GM19035 (cell line): ENCODE measurements at regions not wholly inside any gene's neighbourhood (a gene's known extent, or its start where the extent isn't known, plus 50 kb on each side); places are given as distances from the start of the nearest gene placed in this dataset.

Source experiments
- ATAC-seq: cut with Tn5 transposase; IDR thresholded peaks from one replicate; pipeline ENCODE4 v1.9.1; 2021; ENCODE audit not compliant: unreplicated experiment

DNA sequence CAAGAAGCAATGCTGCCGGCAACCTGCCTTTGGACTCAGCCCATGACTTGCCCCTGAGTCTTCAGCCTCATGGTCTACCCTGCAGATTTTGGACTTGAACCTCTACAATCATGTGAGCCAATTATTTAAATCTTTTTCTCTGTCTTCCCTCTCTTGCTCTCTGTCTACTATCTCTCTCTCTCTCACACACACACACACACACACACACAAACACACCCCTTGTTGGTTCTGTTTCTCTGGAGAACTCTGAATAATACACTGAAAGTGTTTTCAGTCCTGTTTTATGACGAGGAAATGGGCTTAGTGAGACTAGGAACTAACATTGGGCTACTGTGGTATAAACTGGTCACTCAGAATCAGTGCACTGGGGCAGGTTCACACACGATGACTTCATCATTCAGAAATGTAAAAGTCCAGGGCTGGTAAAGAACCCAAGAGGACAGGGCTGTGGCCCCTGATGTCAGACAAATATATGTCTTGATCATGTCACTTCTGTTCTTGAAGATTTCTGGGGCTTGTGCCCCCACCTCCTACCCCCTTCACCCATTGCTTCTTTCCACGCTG, 266.1 kb upstream of the SIX2 start:
- no peak for ATAC-seq

DNA sequence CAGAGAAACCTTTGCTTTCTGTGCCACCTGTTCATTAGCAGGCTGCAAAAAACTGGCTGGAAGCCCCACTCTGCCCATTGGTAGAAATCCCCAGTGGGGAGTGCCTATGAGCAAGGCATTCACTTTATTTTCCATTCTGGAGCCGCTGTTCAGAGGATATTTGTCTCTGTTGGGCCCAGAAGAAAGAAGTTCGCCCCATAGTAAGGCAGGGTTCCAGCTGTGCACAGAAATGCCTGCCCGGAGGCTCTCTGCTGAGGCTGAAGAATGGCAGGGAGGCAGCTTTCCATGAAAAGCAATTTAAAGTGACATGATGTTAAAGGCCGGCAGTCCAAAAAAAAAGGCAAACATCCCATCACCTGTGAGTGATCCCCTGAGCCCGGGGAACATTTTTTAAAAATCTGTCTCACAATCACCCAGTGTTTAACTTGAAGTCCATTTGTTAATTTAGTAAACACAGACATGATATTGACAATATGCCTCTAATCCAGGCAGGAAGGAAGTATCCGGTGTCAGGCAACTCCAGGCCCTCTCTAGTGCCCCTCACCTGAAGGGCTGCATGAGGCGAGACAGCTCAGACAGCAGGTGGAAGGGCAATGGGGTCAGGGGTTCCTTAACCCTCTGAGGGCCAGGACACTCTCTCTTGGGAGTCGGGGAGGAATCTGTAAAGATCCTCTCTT, 265.1 kb upstream of the SIX2 start:
- no peak for ATAC-seq

DNA sequence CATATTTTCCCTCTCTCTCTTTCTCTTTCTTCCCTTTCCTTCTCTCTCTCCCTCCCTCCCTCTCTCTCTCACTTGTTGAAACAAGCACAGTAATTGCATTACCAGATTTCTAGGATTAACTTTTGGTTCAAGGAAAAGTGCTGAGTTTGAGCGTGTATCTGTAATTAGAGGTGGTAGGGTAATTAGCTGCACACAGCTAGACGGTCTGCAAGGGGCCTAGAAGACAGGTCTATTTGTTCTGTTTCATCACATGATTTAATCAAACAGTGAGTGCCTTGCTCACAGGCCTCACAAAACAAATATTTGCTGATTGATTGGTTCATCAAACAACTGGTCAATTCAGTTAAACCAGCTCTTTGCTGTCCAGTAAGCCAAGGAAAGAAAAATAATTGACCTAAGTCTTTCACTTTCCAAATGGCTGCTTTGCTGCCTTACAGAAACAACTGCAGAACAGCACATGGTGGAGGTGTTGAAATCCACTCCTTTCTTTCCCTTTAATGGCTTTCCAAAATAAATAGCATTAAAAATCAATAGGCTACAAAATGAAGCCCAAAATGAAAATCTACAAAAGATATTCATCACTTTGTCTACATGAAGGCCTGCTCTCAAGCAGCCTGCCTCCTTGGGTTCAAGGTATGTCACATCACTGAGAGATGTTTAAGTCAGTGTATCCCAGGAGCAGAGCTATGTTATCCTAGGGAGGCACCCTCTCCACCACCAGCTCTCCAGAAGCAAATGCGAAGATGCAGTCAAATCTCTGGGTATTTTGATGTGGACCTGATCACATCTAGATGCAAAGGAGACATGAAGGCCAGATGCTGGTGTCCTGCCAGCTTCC, 264.4 kb upstream of the SIX2 start:
- no peak for ATAC-seq

DNA sequence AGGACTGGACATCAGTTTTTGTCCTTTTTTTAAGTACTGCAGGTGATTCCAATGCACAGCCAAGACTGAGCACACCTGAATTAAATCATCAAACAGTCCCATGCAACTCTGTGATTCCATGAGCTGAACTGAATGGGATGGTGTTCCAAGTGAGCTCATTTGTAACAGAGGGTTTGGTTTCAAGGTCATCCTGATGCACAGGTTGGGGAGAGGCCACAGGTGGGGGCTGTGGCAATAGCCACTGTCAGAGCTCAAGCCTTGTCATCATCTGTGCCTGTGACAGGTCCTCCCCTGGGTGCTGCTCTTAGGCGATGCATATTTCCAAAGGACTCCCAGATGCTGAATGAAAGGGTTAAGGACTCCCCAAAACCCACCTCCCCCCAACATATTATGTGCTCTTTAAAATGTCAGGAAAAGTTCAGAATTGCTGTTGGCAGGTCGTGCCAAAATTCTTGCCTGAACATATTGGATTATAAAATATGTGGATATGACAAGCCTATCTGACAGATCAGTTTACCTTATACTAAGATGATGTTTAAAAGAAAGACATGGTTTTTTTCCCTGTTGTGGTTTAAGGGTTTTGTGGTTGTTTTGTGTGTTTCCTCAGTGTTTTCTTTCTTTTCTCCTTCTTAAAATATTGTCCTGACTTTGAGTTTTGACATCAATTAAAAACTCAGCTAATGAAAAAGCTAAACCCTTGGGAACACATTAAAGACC, 263.5 kb upstream of the SIX2 start:
- ATAC-seq = no peak

DNA sequence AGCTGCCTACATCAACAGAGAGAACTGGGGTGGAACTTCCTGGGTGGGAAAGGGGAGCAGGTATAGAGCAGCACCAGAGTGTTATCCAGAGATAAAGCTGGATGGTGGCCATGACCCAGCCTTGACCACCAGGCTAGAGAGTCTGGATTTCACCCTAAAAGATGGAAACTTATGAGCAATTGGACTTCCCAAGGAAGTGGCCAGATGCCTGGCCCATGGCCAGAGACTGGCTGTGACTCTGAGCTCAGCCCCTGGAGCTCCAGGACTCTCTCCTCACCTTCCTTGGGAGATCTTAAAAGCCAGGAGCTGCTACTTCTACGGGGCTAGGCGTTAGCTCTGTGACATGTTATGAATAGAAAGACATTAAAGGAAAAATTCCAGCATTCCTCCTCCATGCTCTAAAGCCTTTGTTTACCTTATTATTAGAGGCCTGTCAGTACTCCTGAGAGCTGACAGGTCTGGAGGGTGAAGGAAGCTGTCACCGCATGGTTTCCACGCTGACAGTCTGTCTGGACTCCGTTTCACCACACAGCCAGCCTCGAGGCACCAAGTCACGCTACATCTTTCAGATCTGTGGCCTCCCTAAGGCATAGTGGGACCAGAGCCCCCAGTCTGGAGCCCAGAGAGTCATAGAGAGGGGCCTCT, 260.0 kb upstream of the SIX2 start:
- no peak for ATAC-seq

DNA sequence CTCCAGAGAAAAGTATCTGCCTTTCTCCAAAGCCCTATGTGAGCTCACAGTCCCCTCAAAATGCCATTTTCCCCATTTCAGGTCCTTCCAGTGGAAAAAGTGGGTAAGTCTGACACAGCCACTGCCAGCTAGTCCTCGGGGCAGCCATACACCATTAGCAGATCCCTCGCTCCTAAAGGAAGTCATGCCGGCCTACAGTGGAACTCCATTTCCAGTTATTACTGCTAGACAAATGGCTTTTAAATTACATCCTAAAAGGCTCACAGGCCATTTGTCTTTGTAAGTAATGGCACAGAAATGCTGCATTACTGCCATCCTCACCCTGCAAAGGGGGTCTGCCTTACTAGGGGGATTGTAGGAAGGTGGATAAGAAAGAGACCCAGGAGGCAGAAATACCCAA, 259.4 kb upstream of the SIX2 start:
- no peak for ATAC-seq

DNA sequence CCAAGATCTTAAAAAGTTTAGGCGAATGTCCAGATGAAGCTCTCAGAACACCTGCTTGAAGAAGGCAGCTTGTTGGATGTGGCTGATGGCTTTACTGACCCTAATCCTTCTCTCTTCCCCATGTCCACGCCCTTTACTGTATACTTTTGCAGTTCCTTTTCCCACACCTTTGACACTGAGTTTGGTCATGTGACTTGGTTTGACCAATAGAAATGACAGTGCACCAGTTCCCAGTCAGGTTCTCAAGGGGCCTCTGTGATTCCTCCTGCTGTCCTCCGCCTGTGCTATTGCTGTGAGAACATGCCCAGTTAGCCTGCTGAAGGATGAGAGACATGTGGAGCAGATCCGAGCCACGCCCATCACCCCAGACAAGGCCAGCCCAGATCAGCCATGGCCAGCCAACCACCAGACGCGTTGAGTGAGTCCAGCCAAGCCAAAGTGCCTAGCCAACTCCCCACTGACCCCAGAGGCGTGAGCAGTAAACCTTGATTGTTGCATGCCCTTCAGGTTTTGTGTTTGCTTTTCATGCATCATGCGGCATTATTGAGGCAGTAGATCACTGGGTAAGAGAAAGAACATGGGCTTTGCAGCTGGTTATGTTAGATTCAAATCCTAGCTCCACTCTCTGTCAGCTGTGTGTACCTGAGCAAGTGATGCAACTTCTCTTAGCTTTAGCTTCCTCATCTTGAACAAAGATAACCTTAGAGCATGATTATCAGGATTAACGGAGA, 258.0 kb upstream of the SIX2 start:
- no peak for ATAC-seq

DNA sequence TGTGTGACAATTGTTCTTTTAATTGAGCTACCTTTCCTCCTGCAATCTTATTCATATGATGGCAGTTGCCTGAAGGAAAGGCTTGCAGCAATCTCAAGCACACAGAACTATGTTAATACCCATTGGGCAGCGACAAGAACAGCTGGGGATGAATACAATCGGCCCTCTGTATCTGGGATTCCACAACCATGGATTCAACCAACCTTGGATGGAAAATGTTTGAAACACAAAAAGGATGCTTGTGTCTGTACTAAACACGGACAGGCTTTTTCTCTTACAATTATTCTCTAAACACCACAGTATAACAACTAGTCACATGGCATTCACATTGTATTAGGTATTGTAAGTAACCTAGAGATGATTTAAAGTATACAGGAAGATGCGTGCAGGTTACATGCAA, 256.1 kb upstream of the SIX2 start:
- no peak for ATAC-seq

DNA sequence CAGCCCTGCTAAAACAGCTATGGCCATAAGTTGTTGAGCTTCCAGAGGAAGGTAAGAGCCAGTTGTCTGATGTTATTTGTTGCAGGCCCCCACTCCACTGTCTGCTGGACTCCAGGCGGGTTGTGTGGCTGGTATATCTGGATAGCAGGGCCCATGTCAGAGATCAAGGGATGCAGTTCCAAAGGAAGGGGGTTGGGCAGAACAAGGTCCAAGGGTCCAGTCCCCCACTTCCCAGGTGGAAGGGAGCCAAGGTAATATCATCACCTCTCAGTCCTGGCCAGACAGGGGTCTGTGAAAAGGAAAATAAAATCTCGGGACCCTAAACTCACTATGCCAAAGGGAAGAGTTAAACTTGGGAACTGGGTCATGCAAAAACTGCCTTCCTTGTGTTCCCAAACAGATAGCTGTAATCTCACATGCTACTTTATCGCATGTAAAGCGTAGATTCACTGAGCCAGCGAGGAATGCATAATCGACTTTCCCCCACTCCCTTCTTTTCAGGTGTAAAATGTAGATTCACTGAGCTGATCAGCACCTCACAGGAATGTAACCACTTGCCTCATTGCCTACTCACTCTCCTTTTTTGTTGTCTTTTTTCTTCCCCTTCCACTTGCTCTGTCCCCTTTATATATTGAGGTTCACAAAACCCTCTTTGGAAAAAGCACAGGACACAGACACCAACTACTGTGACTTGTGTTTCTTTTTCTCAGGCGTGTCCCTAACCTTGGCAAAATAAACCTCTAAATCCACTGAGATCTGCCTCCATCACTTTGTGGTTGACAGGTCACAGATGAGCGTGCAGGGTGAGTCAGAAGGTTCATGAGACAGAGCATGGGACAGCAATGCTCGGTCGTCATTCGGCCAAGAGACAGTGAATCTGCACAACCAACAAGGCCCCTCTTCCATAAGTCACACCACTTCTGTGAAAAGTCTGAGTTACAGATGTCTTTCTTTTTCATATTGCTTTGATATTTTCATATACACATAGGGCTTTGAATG, 255.3 kb upstream of the SIX2 start:
- ATAC-seq = no peak

DNA sequence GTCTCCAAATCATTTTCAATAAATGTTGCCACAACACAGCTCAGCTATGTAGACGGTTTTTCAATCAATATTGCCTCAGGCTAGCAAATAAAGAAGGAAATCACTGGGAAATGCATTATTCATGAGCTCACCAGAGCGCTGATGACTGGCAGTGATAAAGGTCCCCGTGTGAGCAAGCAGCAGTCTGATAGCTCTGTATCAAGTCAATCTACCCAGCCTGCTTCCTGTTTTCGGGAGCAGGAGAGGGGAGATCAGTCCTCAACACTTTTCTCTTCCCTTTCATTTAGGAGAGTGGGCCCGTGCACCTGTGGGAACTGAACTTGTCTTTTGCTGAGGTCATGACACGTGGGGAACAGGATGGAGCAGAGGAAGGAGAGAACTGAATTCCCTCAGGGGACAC, 253.9 kb upstream of the SIX2 start:
- ATAC-seq = no peak

DNA sequence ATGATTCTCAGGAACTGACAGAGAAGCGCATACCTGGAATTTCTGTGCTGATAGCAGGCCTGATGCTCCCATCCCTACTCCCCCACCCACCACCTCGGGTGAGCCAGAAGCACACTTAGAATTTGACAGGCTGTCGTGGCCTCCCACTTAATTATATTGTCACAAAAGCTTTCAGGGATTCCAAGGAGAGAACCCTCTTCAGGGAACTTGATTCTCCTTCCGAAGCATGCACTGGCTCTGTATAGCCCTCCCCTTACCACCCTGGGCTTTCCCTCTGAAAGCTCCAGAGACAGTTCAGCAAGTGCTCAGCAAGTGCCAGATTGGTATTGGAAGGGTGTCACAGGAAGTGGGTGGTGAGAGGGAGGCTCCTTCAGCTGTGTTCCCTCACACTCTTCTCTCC, 252.5 kb upstream of the SIX2 start:
- no peak for ATAC-seq

DNA sequence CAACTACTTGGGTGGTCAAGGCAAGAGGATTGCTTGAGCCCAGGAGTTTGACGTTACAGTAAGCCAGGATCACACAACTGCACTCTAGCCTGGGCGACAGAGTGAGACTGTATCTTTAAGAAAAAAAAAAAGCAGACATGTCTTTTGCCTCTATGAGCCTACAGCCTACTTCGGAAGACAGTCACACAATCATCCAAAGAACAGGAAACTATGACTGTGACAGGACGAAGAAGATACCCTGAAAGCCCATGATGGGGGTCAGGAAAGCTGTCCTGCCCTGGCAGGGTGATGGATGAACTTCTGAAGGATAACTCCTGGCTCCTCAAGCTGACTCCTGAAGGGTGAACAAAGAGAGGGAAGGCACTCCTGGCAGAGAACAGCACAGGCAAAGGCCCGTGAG, 251.7 kb upstream of the SIX2 start:
- ATAC-seq = no peak

DNA sequence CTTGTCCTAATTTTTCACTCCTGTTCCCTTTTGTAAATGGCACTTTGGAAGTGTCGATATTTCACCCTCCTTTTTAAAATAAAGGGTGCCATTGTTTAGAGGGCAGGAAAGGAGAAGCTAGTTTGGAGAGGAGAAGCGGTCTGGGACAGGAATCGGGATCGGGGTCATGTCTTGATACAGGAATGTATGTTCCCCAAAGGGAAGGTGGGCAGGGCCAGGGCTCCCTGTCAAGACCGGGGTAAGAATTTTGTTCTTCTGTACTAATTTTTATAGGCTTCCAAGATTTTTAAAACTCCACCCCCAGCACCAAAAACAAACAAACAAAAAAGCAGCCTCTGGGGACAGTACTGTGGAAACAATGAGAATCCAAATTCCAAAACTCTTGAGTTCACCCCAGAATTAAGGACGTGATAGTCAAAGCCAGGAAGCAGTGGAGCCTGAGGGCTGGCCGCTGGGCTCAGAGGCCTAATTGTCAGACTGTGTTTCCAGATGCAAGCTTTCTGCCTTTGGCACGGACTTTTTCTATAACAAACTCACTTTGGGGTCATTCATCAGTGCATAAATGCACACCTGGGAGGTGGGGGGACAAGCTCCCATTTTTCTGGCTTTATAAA, 250.4 kb upstream of the SIX2 start:
- no peak for ATAC-seq

DNA sequence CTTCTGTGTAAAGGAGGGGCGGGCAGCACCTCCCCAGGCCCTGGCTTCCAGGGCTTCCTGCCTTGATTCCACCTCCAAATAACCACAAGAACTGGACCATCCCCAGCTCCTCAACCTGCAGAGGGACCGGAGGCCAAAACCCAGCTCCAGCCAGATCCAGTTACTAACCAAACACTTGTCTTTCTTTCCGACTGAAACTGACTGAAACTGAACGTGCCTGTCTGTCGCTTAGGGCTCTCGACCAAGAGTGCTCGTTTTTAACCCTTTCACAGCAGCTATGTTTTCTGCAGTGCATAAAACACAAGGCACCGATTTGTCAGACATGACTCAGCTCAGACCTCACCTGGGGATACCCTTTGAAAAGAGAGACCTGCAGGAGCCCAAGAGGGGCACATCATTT, 249.9 kb upstream of the SIX2 start:
- no peak for ATAC-seq

DNA sequence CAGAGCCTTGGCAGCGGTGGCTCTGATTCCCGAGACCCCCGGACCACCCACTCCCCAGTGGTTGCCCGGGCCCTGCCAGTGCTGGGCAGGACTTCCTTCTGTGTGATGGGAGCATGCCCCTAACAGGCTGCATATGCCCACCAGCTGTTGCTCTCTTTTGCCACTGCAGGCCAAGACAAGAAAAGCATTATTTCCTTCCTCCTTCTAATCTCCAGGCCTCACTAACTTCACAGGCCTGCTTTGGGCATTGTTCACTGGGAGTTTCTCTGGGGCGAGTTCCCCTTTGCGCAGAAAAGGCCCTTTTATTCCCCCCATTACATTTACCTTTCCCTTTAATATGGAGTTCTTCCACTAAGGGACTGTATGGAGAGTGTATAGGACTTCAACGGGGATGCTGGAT, 249.1 kb upstream of the SIX2 start:
- ATAC-seq = no peak

DNA sequence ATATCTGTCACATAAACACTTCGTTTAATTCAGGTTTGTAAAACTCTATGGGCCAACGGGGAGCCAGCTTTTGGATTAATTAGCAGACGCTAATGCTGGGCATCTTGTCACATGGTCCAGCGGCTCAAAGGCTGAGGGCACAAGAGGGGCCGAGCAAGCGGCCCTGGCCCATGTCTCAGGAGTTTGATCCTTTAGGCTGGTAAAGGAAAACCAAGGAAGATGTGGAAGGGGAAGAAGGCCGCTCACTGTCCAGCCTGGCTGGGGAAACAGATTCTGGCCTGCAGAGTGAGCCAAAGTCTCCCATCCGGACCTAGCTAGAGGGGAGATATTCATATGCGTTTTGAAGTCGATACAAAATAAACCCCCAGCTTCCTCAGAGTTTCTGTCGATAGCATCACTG, 248.6 kb upstream of the SIX2 start:
- ATAC-seq = no peak

DNA sequence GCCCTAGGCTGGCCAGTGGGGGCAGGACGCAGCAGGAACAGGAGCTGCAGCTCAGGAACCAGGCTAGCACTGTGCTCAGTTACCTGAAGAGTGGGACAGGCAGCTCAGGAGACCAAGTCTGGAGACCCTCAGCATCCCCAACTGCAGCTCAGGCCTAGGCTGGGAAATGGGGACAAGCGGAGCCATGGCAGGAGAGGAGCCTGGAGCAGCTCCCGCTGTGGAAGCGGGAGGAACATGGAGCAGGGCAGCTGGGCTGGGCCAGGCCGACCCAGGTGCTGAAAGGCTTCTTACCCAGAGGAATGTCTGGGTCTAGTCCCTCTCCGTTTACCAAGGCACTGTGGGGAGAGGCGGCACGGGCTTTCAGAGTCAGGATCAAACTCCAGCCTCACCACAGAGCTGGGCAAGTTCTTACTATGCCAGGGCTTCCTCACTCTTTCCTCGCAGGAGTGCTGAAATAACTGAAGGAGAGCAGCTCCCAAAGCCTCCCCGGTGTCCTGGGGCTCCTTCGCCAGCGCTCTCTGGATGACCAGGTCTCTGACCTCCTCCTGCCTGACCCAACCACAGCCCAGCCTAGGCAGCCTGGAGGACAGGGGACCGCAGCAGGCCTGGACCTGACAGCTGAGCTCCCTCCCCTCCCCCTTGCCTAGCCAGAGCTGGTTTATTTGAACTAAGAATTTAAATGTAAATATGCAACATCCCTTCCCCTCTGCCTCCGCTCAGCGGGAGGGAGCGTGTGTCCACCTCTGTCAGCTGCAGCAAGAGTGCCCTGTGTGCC, 247.8 kb upstream of the SIX2 start:
- no peak for ATAC-seq

DNA sequence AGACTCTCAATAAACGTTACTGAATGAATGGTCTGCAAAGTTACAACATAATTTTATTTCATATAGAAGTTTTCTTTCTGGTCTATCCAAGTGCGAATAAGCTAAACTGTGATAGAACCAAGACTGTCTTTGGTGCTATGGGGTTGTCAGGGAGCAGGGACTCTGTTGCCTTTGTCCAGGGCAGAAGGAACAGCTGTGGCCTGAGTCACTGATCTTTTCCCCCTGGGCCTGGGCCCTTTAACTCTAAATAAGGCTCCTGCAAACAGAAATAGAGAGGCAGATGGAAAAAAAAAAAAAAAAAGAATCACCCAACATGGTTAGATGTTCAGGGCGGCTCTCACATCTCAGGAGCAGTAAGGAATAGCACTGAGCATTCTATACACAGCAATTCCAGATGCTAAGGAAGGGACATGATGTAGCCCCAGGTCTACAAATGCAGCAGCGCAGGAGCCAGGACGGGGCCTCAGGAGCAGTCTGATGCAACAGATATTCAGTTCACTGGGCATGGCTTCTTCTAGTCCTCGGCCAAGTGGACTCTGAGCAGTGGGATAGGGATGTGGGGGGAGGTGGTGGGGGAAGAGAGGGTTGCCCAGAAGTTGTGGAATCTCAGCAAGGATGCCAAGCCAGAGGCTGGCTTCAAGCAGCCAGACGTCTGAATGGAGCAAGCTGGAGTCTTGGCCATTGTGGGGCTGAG, 247.1 kb upstream of the SIX2 start:
- ATAC-seq = no peak
